ENCODE measurements at regions not wholly inside any gene's neighbourhood (a gene's known extent, or its start where the extent isn't known, plus 50 kb on each side); places are given as distances from the start of the nearest gene placed in this dataset.

GRCh38 chr13:95367309-95367843, 66.1 kb upstream of the ABCC4 start:
- FAIRE-seq (no peak), DNase-seq (no peak)
- Histone ChIP-seq H3K9ac (ENCODE audit: low read length in 3 of 3) (no peak overlapping the region), H3K36me3 (ENCODE audit: control insufficient read depth in 2 of 3, insufficient read depth in 3 of 3, low read length in 3 of 3) (no peaks in the 10 kb centered on the region), H3K4me3 (ENCODE audit: low read length in 3 of 3) (no peak overlapping the region), H3K27ac (ENCODE audit: low read depth in 2 of 2, low read length in 2 of 2) (no peak overlapping the region), H3K9me3 (ENCODE audit: control insufficient read depth in 2 of 3, insufficient read depth in 1 of 3, low read length in 3 of 3) (no peaks in the 10 kb centered on the region), H3K4me1 (ENCODE audit: control insufficient read depth in 2 of 3, insufficient read depth in 2 of 3, low read depth in 1 of 3, low read length in 3 of 3) (no peaks in the 10 kb centered on the region), H3K27me3 (ENCODE audit: control insufficient read depth, insufficient read depth, low read length) (no peaks in the 10 kb centered on the region)
- TF ChIP-seq CTCF (IDR thresholded peaks at IDR 0.05; ENCODE audit: borderline replicate concordance, extremely low read depth, insufficient read depth) = no peak
- intact Hi-C loops (cut with DNase I) = no loop called here

- DNase-seq = no peak
- no peaks in the 10 kb centered on the region for H3K4me1 ChIP-seq (ENCODE audit: control insufficient read depth in 2 of 3, insufficient read depth in 2 of 3, low read depth in 1 of 3, low read length in 3 of 3)
- FAIRE-seq = no peak
- no peak overlapping the region for H3K9ac ChIP-seq (ENCODE audit: low read length in 3 of 3)
- intact Hi-C loops (cut with DNase I) = no loop called here
- H3K27ac ChIP-seq (ENCODE audit: low read depth in 2 of 2, low read length in 2 of 2) = no peak overlapping the region
- TF ChIP-seq CTCF (IDR thresholded peaks at IDR 0.05; ENCODE audit: borderline replicate concordance, extremely low read depth, insufficient read depth) = no peak
- no peak overlapping the region for H3K4me3 ChIP-seq (ENCODE audit: low read length in 3 of 3)
- no peaks in the 10 kb centered on the region for H3K27me3 ChIP-seq (ENCODE audit: control insufficient read depth, insufficient read depth, low read length)
- H3K36me3 ChIP-seq (ENCODE audit: control insufficient read depth in 2 of 3, insufficient read depth in 3 of 3, low read length in 3 of 3) = no peaks in the 10 kb centered on the region
- no peaks in the 10 kb centered on the region for H3K9me3 ChIP-seq (ENCODE audit: control insufficient read depth in 2 of 3, insufficient read depth in 1 of 3, low read length in 3 of 3)
These were observed 67.7 kb upstream of the ABCC4 start for GRCh38 chr13:95368998-95369397.

GRCh38 chr13:95375706-95376105, 74.5 kb upstream of the ABCC4 start:
- intact Hi-C loops (cut with DNase I) = no loop called here
- no peak for DNase-seq
- H3K36me3 ChIP-seq (ENCODE audit: control insufficient read depth in 2 of 3, insufficient read depth in 3 of 3, low read length in 3 of 3) = no peaks in the 10 kb centered on the region
- no peak overlapping the region for H3K4me3 ChIP-seq (ENCODE audit: low read length in 3 of 3)
- H3K9ac ChIP-seq (ENCODE audit: low read length in 3 of 3) = no peak overlapping the region
- no peaks in the 10 kb centered on the region for H3K9me3 ChIP-seq (ENCODE audit: control insufficient read depth in 2 of 3, insufficient read depth in 1 of 3, low read length in 3 of 3)
- H3K27me3 ChIP-seq (ENCODE audit: control insufficient read depth, insufficient read depth, low read length) = no peaks in the 10 kb centered on the region
- H3K27ac ChIP-seq (ENCODE audit: low read depth in 2 of 2, low read length in 2 of 2) = no peak overlapping the region
- no peak for TF ChIP-seq CTCF (IDR thresholded peaks at IDR 0.05; ENCODE audit: borderline replicate concordance, extremely low read depth, insufficient read depth)
- FAIRE-seq = no peak
- H3K4me1 ChIP-seq (ENCODE audit: control insufficient read depth in 2 of 3, insufficient read depth in 2 of 3, low read depth in 1 of 3, low read length in 3 of 3) = peaks cover 0 to 3% (median 3%) of the 10 kb centered on the region in 3 donors

GRCh38 chr13:95378603-95379002, 77.4 kb upstream of the ABCC4 start:
- intact Hi-C loops (cut with DNase I) = no loop called here
- Histone ChIP-seq H3K36me3 (ENCODE audit: control insufficient read depth in 2 of 3, insufficient read depth in 3 of 3, low read length in 3 of 3) (no peaks in the 10 kb centered on the region), H3K9ac (ENCODE audit: low read length in 3 of 3) (no peak overlapping the region), H3K4me3 (ENCODE audit: low read length in 3 of 3) (no peak overlapping the region), H3K4me1 (ENCODE audit: control insufficient read depth in 2 of 3, insufficient read depth in 2 of 3, low read depth in 1 of 3, low read length in 3 of 3) (peaks cover 0 to 8% (median 3%) of the 10 kb centered on the region in 3 donors), H3K27ac (ENCODE audit: low read depth in 2 of 2, low read length in 2 of 2) (no peak overlapping the region), H3K9me3 (ENCODE audit: control insufficient read depth in 2 of 3, insufficient read depth in 1 of 3, low read length in 3 of 3) (no peaks in the 10 kb centered on the region), H3K27me3 (ENCODE audit: control insufficient read depth, insufficient read depth, low read length) (no peaks in the 10 kb centered on the region)
- TF ChIP-seq CTCF (IDR thresholded peaks at IDR 0.05; ENCODE audit: borderline replicate concordance, extremely low read depth, insufficient read depth) = no peak
- FAIRE-seq (no peak), DNase-seq (no peak)
